ENCODE measurements at regions not wholly inside any gene's neighbourhood (a gene's known extent, or its start where the extent isn't known, plus 50 kb on each side); places are given as distances from the start of the nearest gene placed in this dataset.
A peak's percentile ranks its signal among the peaks of the same experiment; 100 is the strongest.

DNA sequence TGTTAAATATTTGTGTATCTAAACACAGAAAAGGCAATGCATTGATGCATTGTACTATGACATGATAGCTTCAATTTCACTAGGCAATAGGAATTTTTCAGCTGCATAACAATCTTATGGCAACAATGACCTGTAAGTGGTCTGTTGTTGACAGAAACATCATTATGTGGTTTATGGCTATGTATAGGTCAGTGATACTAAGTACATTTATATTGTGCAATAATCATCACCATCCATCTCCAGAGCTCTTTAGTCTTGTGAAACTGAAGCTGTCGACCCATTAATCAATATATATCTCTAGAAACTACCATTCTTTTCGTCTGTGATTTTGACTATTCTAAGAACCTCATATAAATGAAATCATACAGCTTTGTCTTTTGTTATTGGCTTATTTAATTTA, 200.1 kb upstream of the ZNF717 start:
- peaks cover 37% of the 10 kb centered on the region for H3K4me1 ChIP-seq (ENCODE audit: control insufficient read depth, insufficient read depth, low read length, unreplicated experiment)
- H3K36me3 ChIP-seq (ENCODE audit: insufficient read depth, low read length) = no peaks in the 10 kb centered on the region
- no peaks in the 10 kb centered on the region for H3K79me2 ChIP-seq (ENCODE audit: control insufficient read depth, insufficient read depth, low read length, unreplicated experiment)
- H3K4me3 ChIP-seq (ENCODE audit: low read depth, low read length) = no peak overlapping the region
- no peak overlapping the region for H2AFZ ChIP-seq (ENCODE audit: low read length, unreplicated experiment)
- H3K27ac ChIP-seq (ENCODE audit: low read depth, low read length) = no peak overlapping the region
- H3K27me3 ChIP-seq (ENCODE audit: insufficient read depth, low read length) = no peaks in the 10 kb centered on the region

- no peaks in the 10 kb centered on the region for H3K79me2 ChIP-seq (ENCODE audit: control insufficient read depth, insufficient read depth, low read length, unreplicated experiment)
- no peak overlapping the region for H3K27ac ChIP-seq (ENCODE audit: low read depth, low read length)
- H2AFZ ChIP-seq (ENCODE audit: low read length, unreplicated experiment) = no peak overlapping the region
- H3K27me3 ChIP-seq (ENCODE audit: insufficient read depth, low read length) = no peaks in the 10 kb centered on the region
- no peaks in the 10 kb centered on the region for H3K36me3 ChIP-seq (ENCODE audit: insufficient read depth, low read length)
- H3K4me3 ChIP-seq (ENCODE audit: low read depth, low read length) = no peak overlapping the region
- peaks cover 9% of the 10 kb centered on the region for H3K4me1 ChIP-seq (ENCODE audit: control insufficient read depth, insufficient read depth, low read length, unreplicated experiment)
Measured at GRCh38 chr3:76010252-76010651, 224.9 kb upstream of the ZNF717 start.

DNA sequence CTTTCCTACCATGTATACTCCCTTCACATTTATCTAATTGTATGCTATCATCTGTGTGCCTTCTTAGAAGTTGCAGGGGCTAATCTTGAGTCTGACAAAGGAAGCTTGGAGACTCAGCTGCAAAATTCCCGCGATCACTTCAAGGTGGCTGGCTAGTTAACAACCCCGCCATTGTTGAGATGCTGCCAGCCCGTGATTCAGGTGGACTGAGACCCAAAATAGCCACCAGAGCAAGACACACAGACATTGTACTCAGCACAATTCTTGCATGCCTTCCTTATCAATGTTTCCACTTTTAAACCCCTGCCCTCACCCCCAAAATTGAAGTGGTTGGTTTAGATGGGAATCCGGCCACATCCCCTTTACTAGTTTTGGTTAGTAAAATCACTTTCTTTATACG, 225.8 kb upstream of the ZNF717 start:
- no peak overlapping the region for H3K27ac ChIP-seq (ENCODE audit: low read depth, low read length)
- peaks cover 4% of the 10 kb centered on the region for H3K4me1 ChIP-seq (ENCODE audit: control insufficient read depth, insufficient read depth, low read length, unreplicated experiment)
- no peaks in the 10 kb centered on the region for H3K27me3 ChIP-seq (ENCODE audit: insufficient read depth, low read length)
- H2AFZ ChIP-seq (ENCODE audit: low read length, unreplicated experiment) = no peak overlapping the region
- no peaks in the 10 kb centered on the region for H3K36me3 ChIP-seq (ENCODE audit: insufficient read depth, low read length)
- H3K4me3 ChIP-seq (ENCODE audit: low read depth, low read length) = no peak overlapping the region
- no peaks in the 10 kb centered on the region for H3K79me2 ChIP-seq (ENCODE audit: control insufficient read depth, insufficient read depth, low read length, unreplicated experiment)

GRCh38 chr3:76015496-76015895, 230.1 kb upstream of the ZNF717 start:
- Histone ChIP-seq H2AFZ (ENCODE audit: low read length, unreplicated experiment) (no peak overlapping the region), H3K4me1 (ENCODE audit: control insufficient read depth, insufficient read depth, low read length, unreplicated experiment) (peaks cover under 1% of the 10 kb centered on the region), H3K27ac (ENCODE audit: low read depth, low read length) (no peak overlapping the region), H3K79me2 (ENCODE audit: control insufficient read depth, insufficient read depth, low read length, unreplicated experiment) (no peaks in the 10 kb centered on the region), H3K36me3 (ENCODE audit: insufficient read depth, low read length) (no peaks in the 10 kb centered on the region), H3K27me3 (ENCODE audit: insufficient read depth, low read length) (no peaks in the 10 kb centered on the region), H3K4me3 (ENCODE audit: low read depth, low read length) (no peak overlapping the region)

DNA sequence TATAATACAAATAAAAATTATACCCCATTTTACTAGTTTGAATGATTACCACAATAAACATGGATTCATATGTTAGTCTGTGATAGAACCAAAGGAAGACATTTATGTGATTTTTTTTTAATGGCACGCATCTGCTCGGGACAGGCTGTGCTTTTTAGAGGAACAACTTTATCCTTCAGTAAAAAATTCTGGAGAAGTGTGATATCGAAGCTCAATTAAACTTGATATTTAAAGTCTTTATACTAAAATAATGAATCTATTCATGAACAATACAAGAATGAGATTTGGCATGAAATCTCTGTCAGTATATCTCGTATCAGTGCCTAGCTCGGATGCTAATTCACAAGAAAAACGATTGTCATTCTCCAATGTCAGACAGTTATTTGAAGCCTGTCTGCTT, 230.8 kb upstream of the ZNF717 start:
- Histone ChIP-seq H3K36me3 (ENCODE audit: insufficient read depth, low read length) (no peaks in the 10 kb centered on the region), H3K79me2 (ENCODE audit: control insufficient read depth, insufficient read depth, low read length, unreplicated experiment) (no peaks in the 10 kb centered on the region), H3K4me1 (ENCODE audit: control insufficient read depth, insufficient read depth, low read length, unreplicated experiment) (peaks cover 5% of the 10 kb centered on the region), H3K27ac (ENCODE audit: low read depth, low read length) (no peak overlapping the region), H2AFZ (ENCODE audit: low read length, unreplicated experiment) (no peak overlapping the region), H3K27me3 (ENCODE audit: insufficient read depth, low read length) (no peaks in the 10 kb centered on the region), H3K4me3 (ENCODE audit: low read depth, low read length) (no peak overlapping the region)

DNA sequence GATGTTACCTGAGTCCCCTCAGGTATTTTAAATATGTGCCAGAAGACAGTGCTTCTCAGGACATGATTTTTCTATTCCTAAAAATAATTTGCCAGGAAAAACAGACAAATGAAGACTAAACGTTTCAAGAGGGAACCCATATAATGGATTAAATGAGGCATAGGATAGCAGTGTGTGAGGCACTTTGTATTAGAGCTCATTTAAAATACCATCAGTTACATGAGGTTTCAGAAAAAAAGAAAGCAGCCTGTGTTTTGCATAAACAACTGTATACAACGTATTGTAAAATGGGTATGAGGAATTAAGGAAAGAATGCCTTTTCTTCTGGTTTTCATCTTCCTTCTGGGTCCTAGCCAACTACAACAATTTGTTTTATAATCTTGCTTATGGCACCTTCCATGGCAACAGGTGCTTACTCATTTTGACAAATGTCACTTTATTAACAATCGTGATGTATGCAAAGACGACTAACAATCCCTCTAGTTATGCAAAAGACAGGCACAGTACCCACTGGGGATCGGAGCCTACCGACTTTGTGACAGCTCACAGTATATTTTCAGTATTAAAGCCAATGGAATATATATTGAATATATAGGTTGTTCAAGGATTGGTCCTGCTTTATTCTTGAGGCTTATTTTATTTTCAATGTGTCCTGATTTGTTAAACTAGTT, 231.6 kb upstream of the ZNF717 start:
- H3K36me3 ChIP-seq (ENCODE audit: insufficient read depth, low read length) = no peaks in the 10 kb centered on the region
- no peaks in the 10 kb centered on the region for H3K79me2 ChIP-seq (ENCODE audit: control insufficient read depth, insufficient read depth, low read length, unreplicated experiment)
- no peaks in the 10 kb centered on the region for H3K27me3 ChIP-seq (ENCODE audit: insufficient read depth, low read length)
- H3K4me3 ChIP-seq (ENCODE audit: low read depth, low read length) = no peak overlapping the region
- no peak overlapping the region for H3K27ac ChIP-seq (ENCODE audit: low read depth, low read length)
- no peak overlapping the region for H2AFZ ChIP-seq (ENCODE audit: low read length, unreplicated experiment)
- peaks cover 13% of the 10 kb centered on the region for H3K4me1 ChIP-seq (ENCODE audit: control insufficient read depth, insufficient read depth, low read length, unreplicated experiment)

DNA sequence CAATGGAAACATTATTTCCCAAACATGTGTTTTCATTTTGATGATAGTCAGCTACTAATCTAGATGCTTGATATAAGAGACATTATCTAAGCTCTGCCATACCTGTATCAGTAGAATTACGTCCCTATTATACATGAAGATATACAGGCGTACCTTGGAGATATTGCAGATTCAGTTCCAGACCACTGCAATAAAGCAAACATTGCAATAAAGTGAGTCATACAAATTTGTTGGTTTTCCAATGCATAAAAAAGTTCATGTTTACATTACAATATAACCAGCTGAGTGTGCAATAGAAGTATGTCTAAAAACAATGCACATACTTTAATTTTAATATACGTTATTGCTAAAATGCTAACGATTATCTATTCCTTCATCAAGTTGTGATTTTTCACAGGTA, 236.0 kb upstream of the ZNF717 start:
- H3K4me3 ChIP-seq (ENCODE audit: low read depth, low read length) = peak overlapping the region; percentile 21; the same call in 1 of the 2 replicates
- no peaks in the 10 kb centered on the region for H3K36me3 ChIP-seq (ENCODE audit: insufficient read depth, low read length)
- no peak overlapping the region for H3K27ac ChIP-seq (ENCODE audit: low read depth, low read length)
- H3K27me3 ChIP-seq (ENCODE audit: insufficient read depth, low read length) = no peaks in the 10 kb centered on the region
- no peak overlapping the region for H2AFZ ChIP-seq (ENCODE audit: low read length, unreplicated experiment)
- H3K4me1 ChIP-seq (ENCODE audit: control insufficient read depth, insufficient read depth, low read length, unreplicated experiment) = peaks cover 28% of the 10 kb centered on the region
- H3K79me2 ChIP-seq (ENCODE audit: control insufficient read depth, insufficient read depth, low read length, unreplicated experiment) = no peaks in the 10 kb centered on the region

DNA sequence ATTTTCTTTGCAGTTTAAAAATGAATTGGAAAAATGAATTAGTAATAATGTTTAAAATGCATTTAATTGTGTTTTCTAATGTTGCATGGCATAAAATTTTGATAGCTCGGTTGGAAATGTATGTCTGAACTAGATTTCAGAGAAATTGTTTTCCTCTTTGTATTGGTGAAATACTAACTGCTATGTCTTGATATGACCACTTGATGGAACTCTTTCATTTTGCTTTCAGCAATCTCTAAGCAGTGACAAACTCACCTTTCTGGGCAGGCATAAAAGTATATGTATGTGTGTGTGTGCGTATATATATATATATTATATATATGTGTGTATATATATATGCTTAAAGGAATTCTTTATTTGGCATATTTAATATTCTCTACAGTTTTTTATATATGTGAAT, 239.3 kb upstream of the ZNF717 start:
- no peak overlapping the region for H3K4me3 ChIP-seq (ENCODE audit: low read depth, low read length)
- H3K27me3 ChIP-seq (ENCODE audit: insufficient read depth, low read length) = no peaks in the 10 kb centered on the region
- H3K36me3 ChIP-seq (ENCODE audit: insufficient read depth, low read length) = no peaks in the 10 kb centered on the region
- no peaks in the 10 kb centered on the region for H3K79me2 ChIP-seq (ENCODE audit: control insufficient read depth, insufficient read depth, low read length, unreplicated experiment)
- H2AFZ ChIP-seq (ENCODE audit: low read length, unreplicated experiment) = no peak overlapping the region
- peaks cover 40% of the 10 kb centered on the region for H3K4me1 ChIP-seq (ENCODE audit: control insufficient read depth, insufficient read depth, low read length, unreplicated experiment)
- no peak overlapping the region for H3K27ac ChIP-seq (ENCODE audit: low read depth, low read length)

DNA sequence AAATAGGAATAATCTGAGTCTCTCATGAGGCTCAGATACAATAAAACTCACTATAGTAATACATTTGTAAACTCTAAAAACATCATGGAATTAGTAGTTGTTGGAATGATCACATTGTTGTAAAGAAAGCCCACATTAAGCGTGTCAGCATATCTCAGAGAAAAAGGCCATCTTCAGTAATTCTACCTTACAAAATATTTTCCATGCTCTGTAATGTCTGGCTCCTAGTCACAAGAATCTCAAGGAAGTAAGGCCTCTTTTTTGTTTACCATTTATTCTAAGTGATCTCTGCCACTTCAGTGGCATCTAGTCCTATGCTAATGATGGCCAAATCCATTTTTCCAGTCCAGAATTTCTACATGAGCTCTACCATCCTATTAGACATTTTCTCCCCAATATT, 240.2 kb upstream of the ZNF717 start:
- H3K79me2 ChIP-seq (ENCODE audit: control insufficient read depth, insufficient read depth, low read length, unreplicated experiment) = no peaks in the 10 kb centered on the region
- H3K4me3 ChIP-seq (ENCODE audit: low read depth, low read length) = no peak overlapping the region
- H3K4me1 ChIP-seq (ENCODE audit: control insufficient read depth, insufficient read depth, low read length, unreplicated experiment) = peaks cover 40% of the 10 kb centered on the region
- H3K36me3 ChIP-seq (ENCODE audit: insufficient read depth, low read length) = no peaks in the 10 kb centered on the region
- no peaks in the 10 kb centered on the region for H3K27me3 ChIP-seq (ENCODE audit: insufficient read depth, low read length)
- peak overlapping the region; percentile 24; the same call in 1 of the 2 replicates for H3K27ac ChIP-seq (ENCODE audit: low read depth, low read length)
- H2AFZ ChIP-seq (ENCODE audit: low read length, unreplicated experiment) = peak overlapping the region; percentile 15

DNA sequence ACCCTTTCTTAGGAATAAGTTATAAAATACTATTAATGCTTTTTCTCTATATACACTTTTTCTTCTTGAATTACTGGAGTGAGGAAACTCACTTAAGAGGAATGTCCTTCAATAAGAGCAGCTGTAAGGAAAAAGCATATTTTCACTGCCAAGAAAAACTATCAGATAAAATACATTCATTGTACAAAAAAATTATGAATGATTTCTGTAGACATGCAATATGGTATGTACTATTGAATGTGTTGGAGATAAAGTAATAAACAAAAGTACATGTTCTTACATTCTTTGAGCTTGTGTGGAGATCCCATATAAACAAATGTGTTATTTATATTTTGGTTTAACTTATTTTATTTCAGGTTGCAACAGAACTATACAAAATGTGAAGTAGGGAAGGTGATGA, 241.0 kb upstream of the ZNF717 start:
- H3K27me3 ChIP-seq (ENCODE audit: insufficient read depth, low read length) = no peaks in the 10 kb centered on the region
- H3K79me2 ChIP-seq (ENCODE audit: control insufficient read depth, insufficient read depth, low read length, unreplicated experiment) = no peaks in the 10 kb centered on the region
- no peak overlapping the region for H2AFZ ChIP-seq (ENCODE audit: low read length, unreplicated experiment)
- no peaks in the 10 kb centered on the region for H3K36me3 ChIP-seq (ENCODE audit: insufficient read depth, low read length)
- no peak overlapping the region for H3K4me3 ChIP-seq (ENCODE audit: low read depth, low read length)
- peaks cover 33% of the 10 kb centered on the region for H3K4me1 ChIP-seq (ENCODE audit: control insufficient read depth, insufficient read depth, low read length, unreplicated experiment)
- peak overlapping the region; percentile 53 for H3K27ac ChIP-seq (ENCODE audit: low read depth, low read length)

DNA sequence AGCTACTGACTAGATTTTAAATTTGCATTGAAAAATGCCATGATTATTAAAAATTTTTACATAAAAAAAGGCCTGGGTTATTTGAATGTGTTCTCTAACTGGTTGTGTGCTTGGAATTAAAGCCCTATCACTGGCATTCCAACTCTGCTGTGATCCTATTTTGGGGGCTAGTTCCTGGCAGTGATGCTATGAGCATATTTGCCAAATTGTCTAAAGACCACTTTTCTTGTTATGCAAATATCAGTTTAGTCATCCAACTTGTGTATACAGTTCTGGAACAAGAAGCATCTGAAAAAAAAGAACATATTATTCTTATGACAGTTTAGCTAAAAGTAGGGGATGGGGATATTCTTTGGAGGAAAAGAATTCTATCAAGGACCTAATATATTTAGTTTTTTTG, 243.4 kb upstream of the ZNF717 start:
- no peaks in the 10 kb centered on the region for H3K79me2 ChIP-seq (ENCODE audit: control insufficient read depth, insufficient read depth, low read length, unreplicated experiment)
- peaks cover 24% of the 10 kb centered on the region for H3K4me1 ChIP-seq (ENCODE audit: control insufficient read depth, insufficient read depth, low read length, unreplicated experiment)
- H3K36me3 ChIP-seq (ENCODE audit: insufficient read depth, low read length) = no peaks in the 10 kb centered on the region
- no peak overlapping the region; the same call in 1 of the 2 replicates for H3K27ac ChIP-seq (ENCODE audit: low read depth, low read length)
- no peak overlapping the region for H2AFZ ChIP-seq (ENCODE audit: low read length, unreplicated experiment)
- no peak overlapping the region for H3K4me3 ChIP-seq (ENCODE audit: low read depth, low read length)
- no peaks in the 10 kb centered on the region for H3K27me3 ChIP-seq (ENCODE audit: insufficient read depth, low read length)

Data from ACC112 (cell line).